HepG2 (cell line): ENCODE measurements at regions not wholly inside any gene's neighbourhood (a gene's known extent, or its start where the extent isn't known, plus 50 kb on each side); places are given as distances from the start of the nearest gene placed in this dataset.
A peak's percentile ranks its signal among the peaks of the same experiment; 100 is the strongest.

ENCODE experiments used
- ATAC-seq: fragments of 200-7000 bp; cut with Tn5 transposase; 3 replicates; pipeline ENCODE4 v1.9.1; 2020; ENCODE audit warnings: mild to moderate bottlenecking, moderate library complexity
- BruUV-seq: library from RNA; stranded (reverse); fragments of 400-500 nt; replicated peaks from 2 replicates; lab custom pipeline; 2021; lab: Mats Ljungman, UMichigan
- CTCF ChIA-PET: fragments of 300-600 bp; formaldehyde crosslinking; extraction: SDS; loops from one replicate; lab custom pipeline; 2021; ENCODE audit warnings: low total read pairs, inconsistent platforms, low intra/inter-chr PET ratio; lab: Yijun Ruan, JAX
- POLR2A ChIA-PET: fragments of 350-600 bp; sonication (Branson Sonifier 250); formaldehyde crosslinking; loops from one replicate; lab custom pipeline; 2020; ENCODE audit warnings: antibody characterized with exemption, inconsistent platforms; lab: Yijun Ruan, JAX
- DNase-seq: peaks from one replicate; pipeline ENCODE4 v3.0.0-alpha.2; 2015; ENCODE audit warnings: low spot score
- FAIRE-seq: peaks from 3 replicates; lab custom pipeline; 2011; peaks lifted over from hg19 to GRCh38; lab: Jason Lieb, UNC
- H2AFZ ChIP-seq: one replicate; pipeline ENCODE4 v1.6.1; 2011; ENCODE audit warnings: low read length, inconsistent platforms
- H3K27ac ChIP-seq: fragments of 300-600 bp; 3 replicates; pipeline ENCODE4 v1.8.0; 2011; ENCODE audit warnings: mixed run types, mild to moderate bottlenecking, mixed read lengths, low read length, inconsistent platforms; ENCODE audit not compliant: insufficient read depth; ENCODE audit errors: extremely low read length
- H3K27me3 ChIP-seq, 2 experiments: fragments of 200-600 bp in 1 of 2; 2 replicates in 1 of 2; 3 replicates in 1 of 2; pipeline versions ENCODE4 v1.6.0 to v1.8.0; 2011; ENCODE audit warnings: low read length in 2 of 2, mild to moderate bottlenecking in 2 of 2, moderate library complexity in 2 of 2, inconsistent platforms in 1 of 2; ENCODE audit not compliant: insufficient read depth in 2 of 2, control insufficient read depth in 1 of 2
- H3K36me3 ChIP-seq, 2 experiments: fragments of 200-600 bp in 1 of 2; replicated peaks in 1 of 2; 2 replicates in 1 of 2; 3 replicates in 1 of 2; pipeline versions ENCODE4 v1.5.1 to v1.8.0; 2011; ENCODE audit warnings: low read length in 2 of 2, inconsistent platforms in 1 of 2; ENCODE audit not compliant: insufficient read depth in 2 of 2, control insufficient read depth in 1 of 2
- H3K4me1 ChIP-seq: 2 replicates; pipeline ENCODE4 v1.5.1; 2012; ENCODE audit warnings: low read length, inconsistent platforms; ENCODE audit not compliant: insufficient read depth
- H3K4me2 ChIP-seq: 2 replicates; pipeline ENCODE4 v1.6.0; 2011; ENCODE audit warnings: low read depth, low read length, inconsistent platforms
- H3K4me3 ChIP-seq, 3 experiments: fragments of 200-600 bp in 1 of 3; sonication (generic), shearing (Covaris generic) in 1 of 3; replicated peaks in 1 of 3; 2 replicates each; pipeline ENCODE4 v1.5.1; 2011 to 2016; ENCODE audit warnings: low read length in 3 of 3, inconsistent platforms in 2 of 3, low read depth in 2 of 3, mild to moderate bottlenecking in 2 of 3, control low read depth in 1 of 3, mixed read lengths in 1 of 3; ENCODE audit not compliant: insufficient read depth in 1 of 3
- H3K79me2 ChIP-seq: one replicate; pipeline ENCODE4 v1.6.1; 2011; ENCODE audit warnings: low read length, inconsistent platforms; ENCODE audit not compliant: insufficient read depth
- H3K9ac ChIP-seq: 2 replicates; pipeline ENCODE4 v1.6.0; 2011; ENCODE audit warnings: mild to moderate bottlenecking, low read depth, low read length, inconsistent platforms; ENCODE audit not compliant: insufficient read depth
- H3K9me3 ChIP-seq: 2 replicates; pipeline ENCODE4 v1.5.1; 2012; ENCODE audit warnings: mild to moderate bottlenecking, low read length
- H4K20me1 ChIP-seq: 2 replicates; pipeline ENCODE4 v1.6.0; 2011; ENCODE audit warnings: inconsistent platforms, mild to moderate bottlenecking, low read length, moderate library complexity; ENCODE audit not compliant: insufficient read depth
- BHLHE40 ChIP-seq: IDR thresholded peaks from 2 replicates; pipeline ENCODE4 v1.6.1; 2011; ENCODE audit warnings: low read length, improper control_type of control experiment
- CHD2 ChIP-seq: IDR thresholded peaks from 2 replicates; pipeline ENCODE4 v1.6.1; 2011; ENCODE audit warnings: low read depth, low read length, improper control_type of control experiment
- HNRNPLL ChIP-seq: fragments of 200-400 bp; formaldehyde crosslinking; IDR thresholded peaks from 2 replicates; pipeline ENCODE4 v1.6.1; 2017; ENCODE audit warnings: mild to moderate bottlenecking, low read depth, low read length; ENCODE audit not compliant: poor library complexity, severe bottlenecking
- RAD21 ChIP-seq: fragments of 450-650 bp; formaldehyde crosslinking; IDR thresholded peaks from 2 replicates; pipeline ENCODE4 v1.5.0; 2020; ENCODE audit warnings: mild to moderate bottlenecking
- SMC3 ChIP-seq: IDR thresholded peaks from 2 replicates; pipeline ENCODE4 v1.6.1; 2011; ENCODE audit warnings: low read length, improper control_type of control experiment
- STAG1 ChIP-seq: sonication (generic); formaldehyde crosslinking; IDR thresholded peaks from 2 replicates; pipeline ENCODE4 v1.4.0; 2020; ENCODE audit warnings: missing genetic modification reagents
- WGBS: methylation state at CpG from one replicate; pipeline ENCODE4 v1.1.6; 2017; ENCODE audit warnings: low lambda C conversion rate; 5-methylcytosine and 5-hydroxymethylcytosine counted together
- in situ Hi-C: cut with HindIII; loops from 2 replicates; pipeline ENCODE4 v1.10.0; 2017; ENCODE audit warnings: low pct_unique_long_range_greater_than_20kb; ENCODE audit not compliant: extremely low pct_ligation_motif_present
- intact Hi-C: fragments of 100-400 bp; cut with micrococcal nuclease; formaldehyde crosslinking; loops from one replicate; pipeline ENCODE4 v1.10.0; 2022; ENCODE audit not compliant: unreplicated experiment
- TF ChIP-seq, protein P1 (sequence below): sonication (generic); formaldehyde crosslinking; IDR thresholded peaks from 2 replicates; pipeline ENCODE4 v1.5.1; 2020; ENCODE audit warnings: missing genetic modification reagents, mild to moderate bottlenecking, borderline replicate concordance
- TF ChIP-seq, protein P2 (sequence below): sonication (generic); formaldehyde crosslinking; IDR thresholded peaks from 2 replicates; pipeline ENCODE4 v1.5.0; 2020; ENCODE audit warnings: mild to moderate bottlenecking, missing genetic modification reagents, moderate library complexity

DNA sequence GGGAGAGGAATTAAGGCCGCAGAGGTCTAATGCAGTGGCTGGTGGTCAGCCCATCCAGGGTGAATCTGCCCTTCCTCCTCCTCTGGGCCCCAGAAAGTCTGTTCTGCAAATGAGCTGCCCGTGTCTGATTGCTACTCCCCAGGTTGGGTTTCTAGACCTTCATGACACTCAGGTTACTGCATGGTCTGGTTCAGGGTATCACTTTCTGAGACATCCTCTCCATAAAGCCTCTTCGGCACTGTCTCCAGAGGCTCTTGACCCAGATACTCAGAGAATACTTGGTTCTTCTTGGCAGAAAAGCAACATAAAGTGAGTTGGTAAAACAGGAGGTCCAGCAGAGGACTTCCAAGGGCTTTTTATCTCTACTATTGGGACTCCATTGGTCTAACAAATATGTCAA is 62.5 kb upstream of the GDNF start:
- no TSS peak for BruUV-seq
- no peak overlapping the region for H3K4me2 ChIP-seq
- H2AFZ ChIP-seq = no peak overlapping the region
- 0% methylated on average over 1 of the region's 3 CpGs for WGBS
- H3K4me3 ChIP-seq = no peak overlapping the region
- H3K79me2 ChIP-seq = no peaks in the 10 kb centered on the region
- peaks cover 0 to 3% of the 10 kb centered on the region in 2 experiments; a peak in 1 of 5 replicates for H3K27me3 ChIP-seq
- TF ChIP-seq BHLHE40 = no peak
- no peak overlapping the region for H3K9ac ChIP-seq
- H4K20me1 ChIP-seq = no peaks in the 10 kb centered on the region
- H3K36me3 ChIP-seq = no peaks in the 10 kb centered on the region
- no peaks in the 10 kb centered on the region for H3K9me3 ChIP-seq
- intact Hi-C loops (no loop called here), in situ Hi-C loops (no loop called here)
- DNase-seq (no peak), ATAC-seq (no peak), FAIRE-seq (no peak)
- POLR2A ChIA-PET = no interaction called here
- H3K4me1 ChIP-seq = no peaks in the 10 kb centered on the region
- CTCF ChIA-PET = no interaction called here
- no peak overlapping the region for H3K27ac ChIP-seq

DNA sequence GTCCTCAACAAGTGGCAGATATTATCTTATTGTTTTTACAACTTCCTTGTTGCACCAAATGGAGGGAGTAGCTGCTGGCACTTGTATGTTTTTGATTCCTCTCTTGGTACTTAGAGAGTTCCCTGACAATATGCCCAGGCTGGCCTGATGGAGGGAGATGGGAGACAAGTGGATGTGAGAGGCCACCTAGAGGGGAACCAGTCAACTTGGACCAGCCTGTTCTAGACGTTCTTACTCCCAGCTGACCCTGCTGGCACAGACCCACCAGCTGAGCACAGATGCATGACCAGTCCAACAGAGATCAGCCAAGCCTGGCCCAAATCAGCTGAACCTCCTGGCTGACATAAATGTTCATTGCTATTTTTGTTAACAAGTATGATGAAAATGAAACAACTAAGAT is 60.9 kb upstream of the GDNF start:
- CTCF ChIA-PET = interaction anchor here (1.2 kb wide), 1 partner anchor 488 kb away, joined by 3 read pairs; no protein-coding TSS in a partner anchor
- in situ Hi-C loops = no loop called here

More for the DNA sequence above, 60.9 kb upstream of the GDNF start:
- no peak overlapping the region for H2AFZ ChIP-seq
- WGBS = 0% methylated on average over 1 of the region's 1 CpG
- no peak overlapping the region for H3K27ac ChIP-seq
- 0 out of 5 replicates have a peak, but pooled peaks cover 0 to 6% of the 10 kb centered on the region in 2 experiments for H3K27me3 ChIP-seq
- no peak for FAIRE-seq
- no peaks in the 10 kb centered on the region for H3K36me3 ChIP-seq
- no peak overlapping the region for H3K4me2 ChIP-seq
- H4K20me1 ChIP-seq = no peaks in the 10 kb centered on the region
- H3K9me3 ChIP-seq = no peaks in the 10 kb centered on the region
- no TSS peak for BruUV-seq
- ATAC-seq = peak; percentile 94
- no peak overlapping the region for H3K4me3 ChIP-seq
- H3K79me2 ChIP-seq = no peaks in the 10 kb centered on the region
- peak; percentile 29 for DNase-seq
- no peaks in the 10 kb centered on the region for H3K4me1 ChIP-seq
- H3K9ac ChIP-seq = no peak overlapping the region
- POLR2A ChIA-PET = no interaction called here
- TF ChIP-seq CHD2 (no peak), RAD21 (CRISPR knock-in tag) (peak; percentile 37; the same call in 1 of the 2 replicates), STAG1 (CRISPR knock-in tag) (peak; percentile 70), HNRNPLL (no peak), SMC3 (peak; percentile 23; the same call in 1 of the 2 replicates)
- TF ChIP-seq, protein P1, sequence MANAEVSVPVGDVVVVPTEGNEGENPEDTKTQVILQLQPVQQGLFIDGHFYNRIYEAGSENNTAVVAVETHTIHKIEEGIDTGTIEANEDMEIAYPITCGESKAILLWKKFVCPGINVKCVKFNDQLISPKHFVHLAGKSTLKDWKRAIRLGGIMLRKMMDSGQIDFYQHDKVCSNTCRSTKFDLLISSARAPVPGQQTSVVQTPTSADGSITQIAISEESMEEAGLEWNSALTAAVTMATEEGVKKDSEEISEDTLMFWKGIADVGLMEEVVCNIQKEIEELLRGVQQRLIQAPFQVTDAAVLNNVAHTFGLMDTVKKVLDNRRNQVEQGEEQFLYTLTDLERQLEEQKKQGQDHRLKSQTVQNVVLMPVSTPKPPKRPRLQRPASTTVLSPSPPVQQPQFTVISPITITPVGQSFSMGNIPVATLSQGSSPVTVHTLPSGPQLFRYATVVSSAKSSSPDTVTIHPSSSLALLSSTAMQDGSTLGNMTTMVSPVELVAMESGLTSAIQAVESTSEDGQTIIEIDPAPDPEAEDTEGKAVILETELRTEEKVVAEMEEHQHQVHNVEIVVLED (CRISPR knock-in tag) = no peak
- TF ChIP-seq, protein P2, sequence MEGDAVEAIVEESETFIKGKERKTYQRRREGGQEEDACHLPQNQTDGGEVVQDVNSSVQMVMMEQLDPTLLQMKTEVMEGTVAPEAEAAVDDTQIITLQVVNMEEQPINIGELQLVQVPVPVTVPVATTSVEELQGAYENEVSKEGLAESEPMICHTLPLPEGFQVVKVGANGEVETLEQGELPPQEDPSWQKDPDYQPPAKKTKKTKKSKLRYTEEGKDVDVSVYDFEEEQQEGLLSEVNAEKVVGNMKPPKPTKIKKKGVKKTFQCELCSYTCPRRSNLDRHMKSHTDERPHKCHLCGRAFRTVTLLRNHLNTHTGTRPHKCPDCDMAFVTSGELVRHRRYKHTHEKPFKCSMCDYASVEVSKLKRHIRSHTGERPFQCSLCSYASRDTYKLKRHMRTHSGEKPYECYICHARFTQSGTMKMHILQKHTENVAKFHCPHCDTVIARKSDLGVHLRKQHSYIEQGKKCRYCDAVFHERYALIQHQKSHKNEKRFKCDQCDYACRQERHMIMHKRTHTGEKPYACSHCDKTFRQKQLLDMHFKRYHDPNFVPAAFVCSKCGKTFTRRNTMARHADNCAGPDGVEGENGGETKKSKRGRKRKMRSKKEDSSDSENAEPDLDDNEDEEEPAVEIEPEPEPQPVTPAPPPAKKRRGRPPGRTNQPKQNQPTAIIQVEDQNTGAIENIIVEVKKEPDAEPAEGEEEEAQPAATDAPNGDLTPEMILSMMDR (CRISPR knock-in tag) = peak; percentile 61
- intact Hi-C loops = no loop called here
